HEK293 (cell line): ENCODE measurements at regions not wholly inside any gene's neighbourhood (a gene's known extent, or its start where the extent isn't known, plus 50 kb on each side); places are given as distances from the start of the nearest gene placed in this dataset.

ENCODE experiments used
- CTCF ChIA-PET: fragments of 350-600 bp; formaldehyde crosslinking; extraction: SDS; loops from one replicate; lab custom pipeline; 2021; ENCODE audit warnings: antibody characterized with exemption; lab: Yijun Ruan, JAX
- POLR2A ChIA-PET: fragments of 300-600 bp; formaldehyde crosslinking; extraction: SDS; loops from one replicate; lab custom pipeline; 2020; ENCODE audit warnings: antibody characterized with exemption, inconsistent platforms; lab: Yijun Ruan, JAX
- H3K27ac ChIP-seq: fragments of 200-500 bp; sonication (Bioruptor generic); 2 replicates; pipeline ENCODE4 v1.5.1; 2014; ENCODE audit warnings: low read depth, low read length, control low read depth, inconsistent platforms; ENCODE audit errors: extremely low read depth
- H3K36me3 ChIP-seq, 2 experiments: fragments of 200-500 bp in 1 of 2; sonication (Bioruptor generic) in 1 of 2; 1 replicate in 1 of 2; 2 replicates in 1 of 2; pipeline ENCODE4 v1.5.1; 2014 to 2017; ENCODE audit warnings: inconsistent platforms in 2 of 2, low read length in 2 of 2; ENCODE audit not compliant: control insufficient read depth in 2 of 2, insufficient read depth in 1 of 2
- H3K4me1 ChIP-seq: fragments of 200-500 bp; sonication (Bioruptor generic); 2 replicates; pipeline ENCODE4 v1.5.1; 2014; ENCODE audit warnings: mild to moderate bottlenecking, low read length, inconsistent platforms; ENCODE audit not compliant: control insufficient read depth, insufficient read depth
- H3K4me3 ChIP-seq: 2 replicates; pipeline ENCODE4 v1.5.1; 2011; ENCODE audit warnings: low read depth, mild to moderate bottlenecking, control low read depth, low read length, moderate library complexity
- H3K9me3 ChIP-seq: fragments of 200-500 bp; sonication (Bioruptor generic); 2 replicates; pipeline ENCODE4 v1.5.1; 2014; ENCODE audit warnings: low read depth, low read length, inconsistent platforms; ENCODE audit not compliant: control insufficient read depth, insufficient read depth
- EGR2 ChIP-seq: fragments of 450-650 bp; formaldehyde crosslinking; IDR thresholded peaks from 2 replicates; pipeline ENCODE4 v1.5.1; 2016; ENCODE audit warnings: low read depth, missing biosample characterization, missing genetic modification characterization
- GLI2 ChIP-seq: fragments of 450-650 bp; formaldehyde crosslinking; IDR thresholded peaks from 2 replicates; pipeline ENCODE4; 2017; ENCODE audit warnings: missing biosample characterization, missing genetic modification characterization, low read depth, borderline replicate concordance
- MEIS1 ChIP-seq: sonication (generic); formaldehyde crosslinking; IDR thresholded peaks from 2 replicates; pipeline ENCODE4 v1.8.1; 2022; ENCODE audit warnings: missing genetic modification reagents, mild to moderate bottlenecking, borderline replicate concordance
- SALL2 ChIP-seq: fragments of 450-650 bp; formaldehyde crosslinking; IDR thresholded peaks from 2 replicates; pipeline ENCODE4 v1.5.0; 2017; ENCODE audit warnings: missing biosample characterization, mild to moderate bottlenecking, missing genetic modification characterization, borderline replicate concordance
- SP2 ChIP-seq: fragments of 450-650 bp; formaldehyde crosslinking; IDR thresholded peaks from 2 replicates; pipeline ENCODE4 v1.5.1; 2016; ENCODE audit warnings: missing biosample characterization, missing genetic modification characterization
- YY2 ChIP-seq: fragments of 450-650 bp; formaldehyde crosslinking; IDR thresholded peaks from 2 replicates; pipeline ENCODE4 v1.5.1; 2016; ENCODE audit warnings: missing biosample characterization, missing genetic modification characterization
- ZBTB21 ChIP-seq: fragments of 450-650 bp; formaldehyde crosslinking; IDR thresholded peaks from 2 replicates; pipeline ENCODE4 v1.5.1; 2017; ENCODE audit warnings: missing biosample characterization, missing genetic modification characterization
- ZNF174 ChIP-seq: fragments of 450-650 bp; formaldehyde crosslinking; IDR thresholded peaks from 2 replicates; pipeline ENCODE4 v1.5.0; 2017; ENCODE audit warnings: missing biosample characterization, mild to moderate bottlenecking, missing genetic modification characterization
- ZNF202 ChIP-seq: fragments of 450-650 bp; formaldehyde crosslinking; IDR thresholded peaks from 2 replicates; pipeline ENCODE4 v1.5.1; 2016; ENCODE audit warnings: missing biosample characterization, missing genetic modification characterization, borderline replicate concordance
- ZNF214 ChIP-seq: fragments of 450-650 bp; formaldehyde crosslinking; IDR thresholded peaks from 2 replicates; pipeline ENCODE4 v1.5.1; 2017; ENCODE audit warnings: missing biosample characterization, mild to moderate bottlenecking, missing genetic modification characterization, borderline replicate concordance
- ZNF223 ChIP-seq: fragments of 450-650 bp; formaldehyde crosslinking; IDR thresholded peaks from 2 replicates; pipeline ENCODE4 v1.5.1; 2016; ENCODE audit warnings: missing biosample characterization, missing genetic modification characterization
- ZNF266 ChIP-seq: fragments of 450-650 bp; formaldehyde crosslinking; IDR thresholded peaks from 2 replicates; pipeline ENCODE4 v1.5.1; 2016; ENCODE audit warnings: missing biosample characterization, missing genetic modification characterization, low read depth
- ZNF350 ChIP-seq: fragments of 450-650 bp; formaldehyde crosslinking; IDR thresholded peaks from 2 replicates; pipeline ENCODE4 v1.5.0; 2017; ENCODE audit warnings: missing biosample characterization, mild to moderate bottlenecking, missing genetic modification characterization
- ZNF423 ChIP-seq: fragments of 450-650 bp; formaldehyde crosslinking; IDR thresholded peaks from 2 replicates; pipeline ENCODE4 v1.5.1; 2016; ENCODE audit warnings: missing biosample characterization, missing genetic modification characterization
- ZNF426 ChIP-seq: fragments of 450-650 bp; formaldehyde crosslinking; IDR thresholded peaks from 2 replicates; pipeline ENCODE4 v1.5.1; 2017; ENCODE audit warnings: missing biosample characterization, missing genetic modification characterization, mild to moderate bottlenecking, inconsistent platforms, moderate library complexity
- ZNF514 ChIP-seq: fragments of 450-650 bp; formaldehyde crosslinking; IDR thresholded peaks from 2 replicates; pipeline ENCODE4 v1.5.1; 2016; ENCODE audit warnings: missing biosample characterization, missing genetic modification characterization
- ZNF521 ChIP-seq: fragments of 450-650 bp; formaldehyde crosslinking; IDR thresholded peaks from 2 replicates; pipeline ENCODE4 v1.5.1; 2017; ENCODE audit warnings: missing biosample characterization, mild to moderate bottlenecking, missing genetic modification characterization
- ZNF529 ChIP-seq: fragments of 450-650 bp; formaldehyde crosslinking; IDR thresholded peaks from 2 replicates; pipeline ENCODE4 v1.5.1; 2017; ENCODE audit warnings: missing genetic modification characterization, missing biosample characterization; ENCODE audit not compliant: insufficient replicate concordance
- ZNF664 ChIP-seq: fragments of 450-650 bp; formaldehyde crosslinking; IDR thresholded peaks from 2 replicates; pipeline ENCODE4 v1.5.1; 2016; ENCODE audit warnings: missing biosample characterization, missing genetic modification characterization
- ZNF792 ChIP-seq: fragments of 450-650 bp; formaldehyde crosslinking; IDR thresholded peaks from 2 replicates; pipeline ENCODE4 v1.5.1; 2016; ENCODE audit warnings: missing biosample characterization, missing genetic modification characterization
- TF ChIP-seq, protein P1 (sequence below): fragments of 450-650 bp; formaldehyde crosslinking; IDR thresholded peaks from 2 replicates; pipeline ENCODE4 v1.5.1; 2016; ENCODE audit warnings: missing biosample characterization, missing genetic modification characterization, borderline replicate concordance
- TF ChIP-seq, protein P2 (sequence below): fragments of 450-650 bp; formaldehyde crosslinking; IDR thresholded peaks from 2 replicates; pipeline ENCODE4 v1.5.1; 2017; ENCODE audit warnings: missing biosample characterization, missing genetic modification characterization
- TF ChIP-seq, protein P3 (sequence below): fragments of 450-650 bp; formaldehyde crosslinking; IDR thresholded peaks from 2 replicates; pipeline ENCODE4 v1.5.1; 2016; ENCODE audit warnings: missing biosample characterization, missing genetic modification characterization
- TF ChIP-seq, protein P4 (sequence below): IDR thresholded peaks from 2 replicates; pipeline ENCODE4 v1.6.1; 2011; ENCODE audit warnings: mild to moderate bottlenecking, low read depth, low read length, borderline replicate concordance

DNA sequence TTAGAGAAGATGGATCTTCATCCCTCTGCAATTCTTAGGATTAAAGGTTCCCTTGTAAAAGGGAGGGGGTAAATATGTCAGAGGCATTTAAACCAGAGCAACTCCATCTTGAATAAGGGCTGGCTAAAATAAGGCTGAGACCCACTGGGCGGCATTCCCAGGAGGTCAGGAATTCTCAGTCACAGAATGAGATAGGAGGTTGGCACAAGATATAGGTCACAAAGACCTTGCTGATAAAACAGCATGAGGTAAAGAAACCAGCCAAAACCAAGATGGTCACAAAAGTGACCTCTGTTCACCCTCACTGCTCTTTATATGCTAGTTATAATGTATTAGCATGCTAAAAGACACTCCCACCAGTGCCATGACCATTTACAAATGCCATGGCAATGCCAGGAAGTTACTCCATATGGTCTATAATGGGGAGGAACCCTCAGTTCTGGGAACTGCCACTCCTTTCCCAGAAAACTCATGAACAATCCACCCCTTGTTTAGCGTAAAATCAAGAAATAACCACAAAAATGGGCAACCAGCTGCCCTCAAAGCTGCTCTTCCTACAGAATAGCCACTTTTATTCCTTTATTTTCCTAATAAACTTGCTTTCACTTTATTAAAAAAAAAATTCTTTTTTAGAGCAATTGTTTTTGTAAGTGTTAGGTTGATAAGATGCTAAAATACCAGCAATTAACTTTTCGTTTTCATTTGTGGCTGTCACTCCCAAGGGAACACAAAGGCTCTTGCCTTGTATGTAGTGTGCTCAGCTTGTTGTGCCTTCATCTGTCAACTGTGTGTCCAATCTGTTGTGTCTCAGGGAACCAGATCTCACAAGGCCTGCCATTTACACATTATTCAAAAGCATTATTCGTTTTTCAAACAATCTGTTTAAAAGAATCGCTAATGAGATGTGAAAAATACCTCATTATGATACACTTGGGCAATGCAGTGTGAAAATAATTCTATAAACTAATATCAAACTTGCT, 205.2 kb upstream of the RGPD4 start:
- no peak for TF ChIP-seq ZNF529
- TF ChIP-seq ZNF350 (tag by site-specific recombination) = no peak
- no peak for TF ChIP-seq ZNF266
- TF ChIP-seq ZNF174 (tag by site-specific recombination) = no peak
- TF ChIP-seq, protein P1, sequence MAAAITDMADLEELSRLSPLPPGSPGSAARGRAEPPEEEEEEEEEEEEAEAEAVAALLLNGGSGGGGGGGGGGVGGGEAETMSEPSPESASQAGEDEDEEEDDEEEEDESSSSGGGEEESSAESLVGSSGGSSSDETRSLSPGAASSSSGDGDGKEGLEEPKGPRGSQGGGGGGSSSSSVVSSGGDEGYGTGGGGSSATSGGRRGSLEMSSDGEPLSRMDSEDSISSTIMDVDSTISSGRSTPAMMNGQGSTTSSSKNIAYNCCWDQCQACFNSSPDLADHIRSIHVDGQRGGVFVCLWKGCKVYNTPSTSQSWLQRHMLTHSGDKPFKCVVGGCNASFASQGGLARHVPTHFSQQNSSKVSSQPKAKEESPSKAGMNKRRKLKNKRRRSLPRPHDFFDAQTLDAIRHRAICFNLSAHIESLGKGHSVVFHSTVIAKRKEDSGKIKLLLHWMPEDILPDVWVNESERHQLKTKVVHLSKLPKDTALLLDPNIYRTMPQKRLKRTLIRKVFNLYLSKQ (tag by site-specific recombination) = no peak
- no peak for TF ChIP-seq ZNF664 (tag by site-specific recombination)
- no peak for TF ChIP-seq ZNF223 (tag by site-specific recombination)
- TF ChIP-seq, protein P2, sequence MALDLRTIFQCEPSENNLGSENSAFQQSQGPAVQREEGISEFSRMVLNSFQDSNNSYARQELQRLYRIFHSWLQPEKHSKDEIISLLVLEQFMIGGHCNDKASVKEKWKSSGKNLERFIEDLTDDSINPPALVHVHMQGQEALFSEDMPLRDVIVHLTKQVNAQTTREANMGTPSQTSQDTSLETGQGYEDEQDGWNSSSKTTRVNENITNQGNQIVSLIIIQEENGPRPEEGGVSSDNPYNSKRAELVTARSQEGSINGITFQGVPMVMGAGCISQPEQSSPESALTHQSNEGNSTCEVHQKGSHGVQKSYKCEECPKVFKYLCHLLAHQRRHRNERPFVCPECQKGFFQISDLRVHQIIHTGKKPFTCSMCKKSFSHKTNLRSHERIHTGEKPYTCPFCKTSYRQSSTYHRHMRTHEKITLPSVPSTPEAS (tag by site-specific recombination) = no peak
- TF ChIP-seq GLI2 (tag by site-specific recombination) = no peak
- no peak for TF ChIP-seq ZNF514 (tag by site-specific recombination)
- TF ChIP-seq ZNF202 (tag by site-specific recombination) = no peak
- TF ChIP-seq SALL2 (tag by site-specific recombination) = no peak
- no peak for TF ChIP-seq YY2 (tag by site-specific recombination)
- Histone ChIP-seq H3K4me1 (no peaks in the 10 kb centered on the region), H3K36me3 (no peaks in the 10 kb centered on the region), H3K4me3 (no peak overlapping the region), H3K9me3 (no peaks in the 10 kb centered on the region), H3K27ac (no peak overlapping the region)
- POLR2A ChIA-PET = no interaction called here
- CTCF ChIA-PET = no interaction called here

DNA sequence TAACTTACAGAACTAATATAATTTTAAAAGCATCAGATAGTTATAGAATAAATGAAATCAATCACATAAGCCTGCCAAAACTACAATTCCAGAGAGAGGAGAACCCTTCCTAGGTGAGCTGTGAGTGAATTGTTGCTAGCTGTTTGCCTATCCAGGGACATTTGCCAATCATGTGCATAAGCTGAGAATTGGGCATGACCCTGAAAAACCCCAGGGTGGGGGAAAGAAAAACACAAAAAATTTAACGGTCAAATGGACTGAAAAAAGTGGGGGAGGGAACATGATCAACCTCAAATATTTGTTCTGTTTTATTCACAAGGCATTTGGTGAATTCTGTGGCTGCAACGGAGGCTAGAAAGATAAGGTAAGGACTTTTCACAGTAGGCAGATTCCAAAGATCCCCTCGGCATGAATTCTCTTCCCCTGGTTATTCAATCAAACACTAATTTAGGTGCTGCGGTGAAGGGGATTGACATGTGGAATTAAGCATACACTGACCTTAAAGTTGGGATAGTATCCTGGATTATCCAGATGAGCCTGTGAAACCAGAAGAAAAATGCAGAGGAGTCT, 203.9 kb upstream of the RGPD4 start:
- POLR2A ChIA-PET = no interaction called here
- CTCF ChIA-PET = no interaction called here

More for the DNA sequence above, 203.9 kb upstream of the RGPD4 start:
- no peaks in the 10 kb centered on the region for H3K9me3 ChIP-seq
- TF ChIP-seq ZNF423 (tag by site-specific recombination) = no peak
- TF ChIP-seq MEIS1 (CRISPR knock-in tag) = no peak
- TF ChIP-seq, protein P3, sequence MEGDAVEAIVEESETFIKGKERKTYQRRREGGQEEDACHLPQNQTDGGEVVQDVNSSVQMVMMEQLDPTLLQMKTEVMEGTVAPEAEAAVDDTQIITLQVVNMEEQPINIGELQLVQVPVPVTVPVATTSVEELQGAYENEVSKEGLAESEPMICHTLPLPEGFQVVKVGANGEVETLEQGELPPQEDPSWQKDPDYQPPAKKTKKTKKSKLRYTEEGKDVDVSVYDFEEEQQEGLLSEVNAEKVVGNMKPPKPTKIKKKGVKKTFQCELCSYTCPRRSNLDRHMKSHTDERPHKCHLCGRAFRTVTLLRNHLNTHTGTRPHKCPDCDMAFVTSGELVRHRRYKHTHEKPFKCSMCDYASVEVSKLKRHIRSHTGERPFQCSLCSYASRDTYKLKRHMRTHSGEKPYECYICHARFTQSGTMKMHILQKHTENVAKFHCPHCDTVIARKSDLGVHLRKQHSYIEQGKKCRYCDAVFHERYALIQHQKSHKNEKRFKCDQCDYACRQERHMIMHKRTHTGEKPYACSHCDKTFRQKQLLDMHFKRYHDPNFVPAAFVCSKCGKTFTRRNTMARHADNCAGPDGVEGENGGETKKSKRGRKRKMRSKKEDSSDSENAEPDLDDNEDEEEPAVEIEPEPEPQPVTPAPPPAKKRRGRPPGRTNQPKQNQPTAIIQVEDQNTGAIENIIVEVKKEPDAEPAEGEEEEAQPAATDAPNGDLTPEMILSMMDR = no peak
- TF ChIP-seq, protein P4, sequence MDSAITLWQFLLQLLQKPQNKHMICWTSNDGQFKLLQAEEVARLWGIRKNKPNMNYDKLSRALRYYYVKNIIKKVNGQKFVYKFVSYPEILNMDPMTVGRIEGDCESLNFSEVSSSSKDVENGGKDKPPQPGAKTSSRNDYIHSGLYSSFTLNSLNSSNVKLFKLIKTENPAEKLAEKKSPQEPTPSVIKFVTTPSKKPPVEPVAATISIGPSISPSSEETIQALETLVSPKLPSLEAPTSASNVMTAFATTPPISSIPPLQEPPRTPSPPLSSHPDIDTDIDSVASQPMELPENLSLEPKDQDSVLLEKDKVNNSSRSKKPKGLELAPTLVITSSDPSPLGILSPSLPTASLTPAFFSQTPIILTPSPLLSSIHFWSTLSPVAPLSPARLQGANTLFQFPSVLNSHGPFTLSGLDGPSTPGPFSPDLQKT = no peak
- TF ChIP-seq ZNF214 (tag by site-specific recombination) = no peak
- TF ChIP-seq ZNF223 (tag by site-specific recombination) = no peak
- no peak for TF ChIP-seq EGR2 (tag by site-specific recombination)
- no peak for TF ChIP-seq ZNF792 (tag by site-specific recombination)
- no peak for TF ChIP-seq SP2
- TF ChIP-seq ZBTB21 (tag by site-specific recombination) = no peak
- no peak for TF ChIP-seq ZNF521 (tag by site-specific recombination)
- no peak for TF ChIP-seq ZNF174 (tag by site-specific recombination)
- no peak for TF ChIP-seq ZNF426 (tag by site-specific recombination)
- H3K4me1 ChIP-seq = no peaks in the 10 kb centered on the region
- no peak overlapping the region for H3K4me3 ChIP-seq
- no peaks in the 10 kb centered on the region for H3K36me3 ChIP-seq
- H3K27ac ChIP-seq = no peak overlapping the region
